GM12875 (cell line): ENCODE measurements at regions not wholly inside any gene's neighbourhood (a gene's known extent, or its start where the extent isn't known, plus 50 kb on each side); places are given as distances from the start of the nearest gene placed in this dataset.
"Not testable (repeated sequence)": the region's sequence is repeated elsewhere in the genome, so short reads cannot be mapped to it uniquely, and the experiment has no call there.

Experiments
- H3K4me3 ChIP-seq: one replicate; pipeline ENCODE4 v1.5.1; 2011; ENCODE audit warnings: low read depth, low read length, control low read depth
- CTCF ChIP-seq: IDR thresholded peaks from 2 replicates; pipeline ENCODE4 v1.5.1; 2011; ENCODE audit warnings: low read depth, mild to moderate bottlenecking, control low read depth, inconsistent platforms, low read length, moderate library complexity, borderline replicate concordance; ENCODE audit not compliant: insufficient read depth

- TF ChIP-seq CTCF = no peak
- H3K4me3 ChIP-seq = no peak overlapping the region
Observed at GRCh38 chr21:20270365-20271055, 727.7 kb upstream of the NCAM2 start.

- no peak overlapping the region for H3K4me3 ChIP-seq
- TF ChIP-seq CTCF = no peak
Observed at GRCh38 chr21:20272791-20273362, 725.3 kb upstream of the NCAM2 start.

GRCh38 chr21:20276377-20276776, 721.8 kb upstream of the NCAM2 start:
- no peak for TF ChIP-seq CTCF
- H3K4me3 ChIP-seq = no peak overlapping the region

- no peak for TF ChIP-seq CTCF
- H3K4me3 ChIP-seq = no peak overlapping the region
Observed at GRCh38 chr21:20276954-20277353, 721.3 kb upstream of the NCAM2 start.

GRCh38 chr21:20283836-20284235, 714.4 kb upstream of the NCAM2 start:
- no peak for TF ChIP-seq CTCF
- no peak overlapping the region for H3K4me3 ChIP-seq

GRCh38 chr21:20292280-20292679, 705.9 kb upstream of the NCAM2 start:
- no peak overlapping the region for H3K4me3 ChIP-seq
- no peak for TF ChIP-seq CTCF

- not testable (repeated sequence) for H3K4me3 ChIP-seq
Observed at GRCh38 chr21:20292854-20293253, 705.4 kb upstream of the NCAM2 start.
